Activated CD8-positive, alpha-beta T cell treated with anti-CD3 and anti-CD28 coated beads for 36 hours (primary cell): ENCODE measurements at regions not wholly inside any gene's neighbourhood (a gene's known extent, or its start where the extent isn't known, plus 50 kb on each side); places are given as distances from the start of the nearest gene placed in this dataset.

Experiments
- ATAC-seq: fragments of 200-7000 bp; cut with Tn5 transposase; one replicate; pipeline ENCODE4 v1.10.0; 2021; ENCODE audit warnings: mild to moderate bottlenecking, moderate library complexity
- CTCF ChIA-PET: fragments of 350-600 bp; sonication (Branson Sonifier 250); formaldehyde crosslinking; loops from one replicate; lab custom pipeline; 2021; ENCODE audit warnings: antibody characterized with exemption; lab: Charles Lee
- POLR2A ChIA-PET: fragments of 350-600 bp; sonication (Branson Sonifier 250); formaldehyde crosslinking; loops from one replicate; lab custom pipeline; 2021; ENCODE audit warnings: antibody characterized with exemption; lab: Charles Lee
- DNase-seq: peaks from one replicate; pipeline ENCODE4 v3.0.0-alpha.2; 2020
- H3K27ac Mint-ChIP-seq: one replicate; pipeline ENCODE4 v1.8.0; 2021; ENCODE audit warnings: mild to moderate bottlenecking, mixed read lengths
- H3K27me3 Mint-ChIP-seq: one replicate; pipeline ENCODE4 v1.8.0; 2021; ENCODE audit warnings: mixed read lengths
- H3K36me3 Mint-ChIP-seq: one replicate; pipeline ENCODE4 v1.8.0; 2021; ENCODE audit warnings: low read depth, mixed read lengths
- H3K4me1 Mint-ChIP-seq: one replicate; pipeline ENCODE4 v1.8.0; 2021; ENCODE audit warnings: low read depth, mixed read lengths
- H3K4me3 Mint-ChIP-seq: one replicate; pipeline ENCODE4 v1.8.0; 2021; ENCODE audit warnings: mild to moderate bottlenecking, moderate library complexity, mixed read lengths
- H3K9me3 Mint-ChIP-seq: one replicate; pipeline ENCODE4 v1.8.0; 2021; ENCODE audit warnings: mixed read lengths
- CTCF ChIP-seq: fragments of 200-600 bp; IDR thresholded peaks from one replicate; pipeline ENCODE4 v1.8.0; 2022; ENCODE audit warnings: antibody characterized with exemption, mild to moderate bottlenecking
- intact Hi-C: fragments of 100-400 bp; cut with micrococcal nuclease; formaldehyde crosslinking; loops from one replicate; pipeline ENCODE4 v1.10.0; 2022

- no peak for TF ChIP-seq CTCF
- Mint-ChIP-seq H3K27ac (no peak overlapping the region), H3K27me3 (no peaks in the 10 kb centered on the region), H3K36me3 (no peaks in the 10 kb centered on the region), H3K9me3 (no peaks in the 10 kb centered on the region), H3K4me1 (peaks cover 8% of the 10 kb centered on the region), H3K4me3 (no peak overlapping the region)
- CTCF ChIA-PET: no interaction called here
- intact Hi-C loops: no loop called here
- POLR2A ChIA-PET: no interaction called here
- ATAC-seq (no peak), DNase-seq (no peak)
Observed at GRCh38 chr20:40958598-40958997, 70.0 kb upstream of the TOP1 start.

GRCh38 chr20:40959325-40960092 lies 69.1 kb upstream of the TOP1 start:
- Mint-ChIP-seq H3K36me3 (no peaks in the 10 kb centered on the region), H3K27me3 (no peaks in the 10 kb centered on the region), H3K4me1 (peaks cover 8% of the 10 kb centered on the region), H3K9me3 (no peaks in the 10 kb centered on the region), H3K4me3 (no peak overlapping the region), H3K27ac (no peak overlapping the region)
- DNase-seq: no peak
- CTCF ChIA-PET: interaction anchor here (0.8 kb wide), 1 partner anchor 218 kb away, joined by 3 read pairs; no protein-coding TSS in a partner anchor
- POLR2A ChIA-PET: no interaction called here
- no peak for ATAC-seq
- TF ChIP-seq CTCF: no peak
- intact Hi-C loops: loop anchor here (5.0 to 10.0 kb wide), 2 partner anchors 217 to 385 kb away; partner anchors contain the start of gene LPIN3

GRCh38 chr20:40960101-40960500 lies 68.5 kb upstream of the TOP1 start:
- ChIA-PET CTCF (interaction anchor here (0.8 kb wide), 1 partner anchor 219 kb away, joined by 3 read pairs; no protein-coding TSS in a partner anchor), POLR2A (no interaction called here)
- Mint-ChIP-seq H3K27ac (no peak overlapping the region), H3K4me1 (peaks cover 8% of the 10 kb centered on the region), H3K9me3 (no peaks in the 10 kb centered on the region), H3K27me3 (no peaks in the 10 kb centered on the region), H3K4me3 (no peak overlapping the region), H3K36me3 (no peaks in the 10 kb centered on the region)
- intact Hi-C loops: loop anchor here (5.0 to 10.0 kb wide), 2 partner anchors 218 to 385 kb away; partner anchors contain the start of gene LPIN3
- DNase-seq: no peak
- TF ChIP-seq CTCF: no peak
- ATAC-seq: no peak

GRCh38 chr20:40960521-40960956 lies 68.1 kb upstream of the TOP1 start:
- Mint-ChIP-seq H3K4me3 (no peak overlapping the region), H3K36me3 (no peaks in the 10 kb centered on the region), H3K4me1 (peaks cover 8% of the 10 kb centered on the region), H3K27me3 (no peaks in the 10 kb centered on the region), H3K9me3 (no peaks in the 10 kb centered on the region), H3K27ac (no peak overlapping the region)
- no peak for DNase-seq
- CTCF ChIA-PET: interaction anchor here (0.8 to 3.9 kb wide), 2 partner anchors 219 kb away, joined by 3 to 71 read pairs; no protein-coding TSS in a partner anchor
- POLR2A ChIA-PET: no interaction called here
- ATAC-seq: no peak
- no peak for TF ChIP-seq CTCF
- intact Hi-C loops: loop anchor here (5.0 to 10.0 kb wide), 2 partner anchors 218 to 384 kb away; partner anchors contain the start of gene LPIN3

GRCh38 chr20:40961176-40961575 lies 67.4 kb upstream of the TOP1 start:
- H3K27ac Mint-ChIP-seq: no peak overlapping the region
- H3K4me3 Mint-ChIP-seq: no peak overlapping the region
- intact Hi-C loops: loop anchor here (5.0 to 10.0 kb wide), 2 partner anchors 219 to 384 kb away; partner anchors contain the start of gene LPIN3
- H3K27me3 Mint-ChIP-seq: no peaks in the 10 kb centered on the region
- TF ChIP-seq CTCF: no peak
- DNase-seq (no peak), ATAC-seq (no peak)
- H3K9me3 Mint-ChIP-seq: no peaks in the 10 kb centered on the region
- ChIA-PET POLR2A (interaction anchor here (0.7 kb wide), 1 partner anchor 196 kb away, joined by 3 read pairs; no protein-coding TSS in a partner anchor), CTCF (interaction anchor here (2.5 to 3.9 kb wide), 2 partner anchors 18 to 220 kb away, joined by 12 to 71 read pairs; no protein-coding TSS in a partner anchor)
- H3K36me3 Mint-ChIP-seq: no peaks in the 10 kb centered on the region
- peaks cover 8% of the 10 kb centered on the region for H3K4me1 Mint-ChIP-seq
